Sigmoid colon (tissue), 6 donors: ENCODE measurements at regions not wholly inside any gene's neighbourhood (a gene's known extent, or its start where the extent isn't known, plus 50 kb on each side); places are given as distances from the start of the nearest gene placed in this dataset.

Source experiments
- DNase-seq: peaks from one replicate; pipeline ENCODE4 v3.0.0-alpha.2; 2019
- H3K27ac ChIP-seq, 4 donors: fragments of 200-600 bp; sonication (generic); one replicate each; pipeline ENCODE4 v1.5.1; 2016 to 2019; ENCODE audit warnings: mild to moderate bottlenecking in 1 of 4
- H3K27me3 ChIP-seq, 3 donors: fragments of 200-600 bp; sonication (generic); one replicate each; pipeline ENCODE4 v1.5.1; 2019; ENCODE audit warnings: mild to moderate bottlenecking in 1 of 3
- H3K36me3 ChIP-seq, 4 donors: fragments of 200-600 bp; sonication (generic); one replicate each; pipeline ENCODE4 v1.5.1; 2016 to 2019
- H3K4me1 ChIP-seq, 4 donors: fragments of 200-600 bp; sonication (generic); one replicate each; pipeline ENCODE4 v1.5.1; 2017 to 2019
- H3K4me3 ChIP-seq, 4 donors: fragments of 200-600 bp; sonication (generic); one replicate each; pipeline ENCODE4 v1.5.1; 2017 to 2019; ENCODE audit warnings: mild to moderate bottlenecking in 2 of 4, moderate library complexity in 1 of 4
- H3K9me3 ChIP-seq, 4 donors: fragments of 200-600 bp in 3 of 4; sonication (generic) in 3 of 4; one replicate each; pipeline versions ENCODE4 v1.5.1 to v1.6.1; 2013 to 2019
- CTCF ChIP-seq, 4 experiments: fragments of 450-650 bp in 3 of 4; fragments of 200-600 bp in 1 of 4; IDR thresholded peaks; one replicate each; pipeline ENCODE4 v1.5.1; 2016 to 2019; ENCODE audit warnings: antibody characterized with exemption in 4 of 4, mild to moderate bottlenecking in 3 of 4, moderate library complexity in 2 of 4
- EP300 ChIP-seq, 4 donors: sonication (generic); formaldehyde crosslinking; IDR thresholded peaks; one replicate each; pipeline ENCODE4 v1.6.1; 2017; ENCODE audit warnings: antibody characterized with exemption in 4 of 4
- POLR2A ChIP-seq, 2 donors: fragments of 450-650 bp; IDR thresholded peaks; one replicate each; pipeline ENCODE4 v1.6.1; 2016; ENCODE audit warnings: antibody characterized with exemption in 2 of 2, mild to moderate bottlenecking in 2 of 2, moderate library complexity in 2 of 2
- POLR2AphosphoS5 ChIP-seq, 4 donors: sonication (generic); formaldehyde crosslinking; IDR thresholded peaks; one replicate each; pipeline ENCODE4 v1.6.1; 2017; ENCODE audit warnings: antibody characterized with exemption in 4 of 4
- WGBS, 2 donors: extraction: QIAGEN DNeasy Blood & Tissue Kit; methylation state at CpG; one replicate each; pipeline ENCODE4 v1.1.7; 2013; 5-methylcytosine and 5-hydroxymethylcytosine counted together
- intact Hi-C: fragments of 100-400 bp; cut with DNase I; formaldehyde crosslinking; loops from one replicate; pipeline ENCODE4 v1.15.1; 2023
- donor health status: healthy with polysubstance abuse.
- donor health status: healthy.

- no peaks in the 10 kb centered on the region for H3K36me3 ChIP-seq
- H3K4me3 ChIP-seq, result no peak overlapping the region
- H3K27me3 ChIP-seq, result peaks cover 0 to 7% (median 0%) of the 10 kb centered on the region in 3 donors
- no peak for TF ChIP-seq CTCF (IDR thresholded peaks at IDR 0.05)
- TF ChIP-seq POLR2A (IDR thresholded peaks at IDR 0.05), result no peak
- no peak for TF ChIP-seq POLR2AphosphoS5 (IDR thresholded peaks at IDR 0.05)
- no peak for TF ChIP-seq EP300 (IDR thresholded peaks at IDR 0.05)
- intact Hi-C loops, result no loop called here
- WGBS, 2 donors, result 42 to 59% methylated on average over 15 of the region's 15 CpGs
- no peak for DNase-seq
- H3K27ac ChIP-seq, result no peak overlapping the region
- peaks cover 0 to 5% (median 1%) of the 10 kb centered on the region in 4 donors for H3K9me3 ChIP-seq
- H3K4me1 ChIP-seq, result no peaks in the 10 kb centered on the region
Measured at GRCh38 chr17:5789528-5789927, 205.2 kb upstream of the NLRP1 start.

- Histone ChIP-seq H3K9me3 (peaks cover 0 to 5% (median 1%) of the 10 kb centered on the region in 4 donors), H3K36me3 (no peaks in the 10 kb centered on the region), H3K4me3 (no peak overlapping the region), H3K4me1 (no peaks in the 10 kb centered on the region), H3K27ac (no peak overlapping the region), H3K27me3 (peaks cover 0 to 7% (median 0%) of the 10 kb centered on the region in 3 donors)
- intact Hi-C loops, result no loop called here
- 84 to 91% methylated on average over 4 of the region's 4 CpGs for WGBS, 2 donors
- no peak for DNase-seq
- TF ChIP-seq CTCF (IDR thresholded peaks at IDR 0.05) (no peak), EP300 (IDR thresholded peaks at IDR 0.05) (no peak), POLR2A (IDR thresholded peaks at IDR 0.05) (no peak), POLR2AphosphoS5 (IDR thresholded peaks at IDR 0.05) (no peak)
Measured at GRCh38 chr17:5793157-5793556, 208.8 kb upstream of the NLRP1 start.

DNA sequence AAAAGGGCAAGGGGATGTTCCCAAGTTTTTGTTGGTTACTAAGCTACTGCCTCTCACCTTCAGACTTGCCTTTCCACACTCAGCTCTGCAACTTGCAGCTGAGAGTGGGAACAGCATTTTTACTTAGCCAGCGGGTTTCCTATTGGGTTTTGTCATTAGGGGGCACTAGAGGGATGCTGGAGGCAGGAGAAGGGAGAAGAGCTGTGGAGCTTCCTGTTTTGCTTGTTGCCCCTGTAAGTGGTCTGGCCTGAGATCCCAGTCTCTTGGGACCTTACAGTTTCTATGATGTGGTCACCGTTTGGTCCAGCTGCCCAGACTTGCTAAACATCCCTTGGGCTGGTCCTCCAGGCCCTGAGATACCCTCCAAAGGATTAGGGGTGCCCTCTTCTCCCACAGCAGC is 209.6 kb upstream of the NLRP1 start:
- Histone ChIP-seq H3K27ac (no peak overlapping the region), H3K36me3 (no peaks in the 10 kb centered on the region), H3K4me1 (no peaks in the 10 kb centered on the region), H3K4me3 (no peak overlapping the region), H3K27me3 (peaks cover 0 to 7% (median 0%) of the 10 kb centered on the region in 3 donors), H3K9me3 (peaks cover 0 to 5% (median 1%) of the 10 kb centered on the region in 4 donors)
- DNase-seq, result no peak
- TF ChIP-seq CTCF (IDR thresholded peaks at IDR 0.05) (no peak), EP300 (IDR thresholded peaks at IDR 0.05) (no peak), POLR2AphosphoS5 (IDR thresholded peaks at IDR 0.05) (no peak), POLR2A (IDR thresholded peaks at IDR 0.05) (no peak)
- whole genome bisulfite sequencing, 2 donors, result 16 to 25% methylated on average over 2 of the region's 2 CpGs
- intact Hi-C loops, result no loop called here

GRCh38 chr17:5794385-5794784 is 210.1 kb upstream of the NLRP1 start:
- Histone ChIP-seq H3K36me3 (no peaks in the 10 kb centered on the region), H3K27ac (no peak overlapping the region), H3K4me3 (no peak overlapping the region), H3K4me1 (no peaks in the 10 kb centered on the region), H3K9me3 (peaks cover 0 to 5% (median 1%) of the 10 kb centered on the region in 4 donors), H3K27me3 (peaks cover 0 to 6% (median 0%) of the 10 kb centered on the region in 3 donors)
- no peak for TF ChIP-seq POLR2A (IDR thresholded peaks at IDR 0.05)
- TF ChIP-seq EP300 (IDR thresholded peaks at IDR 0.05), result no peak
- intact Hi-C loops, result no loop called here
- DNase-seq, result no peak
- 88 to 91% methylated on average over 7 of the region's 7 CpGs for WGBS, 2 donors

DNA sequence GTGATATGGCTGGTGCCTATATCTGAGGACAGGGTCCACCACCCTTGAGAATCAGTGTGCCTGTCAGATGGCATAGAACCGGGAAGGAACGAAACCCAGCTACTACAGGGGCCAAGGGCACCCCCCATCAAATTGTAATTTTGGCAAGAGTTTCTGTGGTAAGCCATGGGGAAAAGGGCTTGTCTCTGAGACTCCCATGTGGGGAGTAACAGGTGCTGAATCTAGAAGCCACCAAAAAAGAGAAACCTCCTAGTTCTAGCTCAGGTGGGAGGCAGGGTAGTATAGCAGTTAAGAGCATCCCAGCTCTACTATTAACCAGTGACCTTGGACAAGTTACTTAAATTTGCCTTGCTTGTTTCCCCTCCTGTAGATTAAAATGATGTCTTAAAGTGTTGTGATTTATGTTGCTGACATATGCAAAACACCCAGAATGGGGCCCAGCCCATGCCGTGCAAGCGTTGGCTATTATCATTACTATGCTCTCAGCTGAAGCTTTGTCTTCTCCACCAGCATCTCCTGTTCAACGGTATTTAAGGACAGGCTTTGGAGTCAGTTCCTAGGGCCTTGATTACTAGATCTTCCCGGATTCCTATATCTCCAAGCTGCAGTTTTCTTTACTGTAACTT is 210.7 kb upstream of the NLRP1 start:
- TF ChIP-seq EP300 (IDR thresholded peaks at IDR 0.05) (no peak), POLR2A (IDR thresholded peaks at IDR 0.05) (no peak), POLR2AphosphoS5 (IDR thresholded peaks at IDR 0.05) (no peak), CTCF (IDR thresholded peaks at IDR 0.05) (no peak)
- no peaks in the 10 kb centered on the region for H3K4me1 ChIP-seq
- WGBS, 2 donors, result 74 to 81% methylated on average over 6 of the region's 6 CpGs
- intact Hi-C loops, result no loop called here
- no peak overlapping the region for H3K4me3 ChIP-seq
- H3K9me3 ChIP-seq, result peaks cover 0 to 5% (median 1%) of the 10 kb centered on the region in 4 donors
- no peak overlapping the region for H3K27ac ChIP-seq
- DNase-seq, result no peak
- H3K27me3 ChIP-seq, result no peaks in the 10 kb centered on the region
- no peaks in the 10 kb centered on the region for H3K36me3 ChIP-seq
